Ishikawa (cell line): ENCODE measurements at regions not wholly inside any gene's neighbourhood (a gene's known extent, or its start where the extent isn't known, plus 50 kb on each side); places are given as distances from the start of the nearest gene placed in this dataset.

Experiments
- EGR1 ChIP-seq: IDR thresholded peaks from 2 replicates; pipeline ENCODE4 v1.6.1; 2012
- REST ChIP-seq: IDR thresholded peaks from 2 replicates; pipeline ENCODE4 v1.6.1; 2012; ENCODE audit warnings: low read depth, mild to moderate bottlenecking
- USF1 ChIP-seq: IDR thresholded peaks from 2 replicates; pipeline ENCODE4 v1.6.1; 2012

GRCh38 chr11:112382561-112382960, 121.9 kb upstream of the PLET1 start:
- TF ChIP-seq USF1 = no peak
- no peak for TF ChIP-seq REST
- no peak for TF ChIP-seq EGR1
